ENCODE measurements at regions not wholly inside any gene's neighbourhood (a gene's known extent, or its start where the extent isn't known, plus 50 kb on each side); places are given as distances from the start of the nearest gene placed in this dataset.

- Histone ChIP-seq H3K36me3 (ENCODE audit: control insufficient read depth in 4 of 4, insufficient read depth in 3 of 4, low read depth in 1 of 4, low read length in 3 of 4) (no peaks in the 10 kb centered on the region), H3K4me1 (ENCODE audit: control insufficient read depth in 4 of 4, insufficient read depth in 4 of 4, low read length in 3 of 4) (peaks cover 0 to 4% (median 1%) of the 10 kb centered on the region in 4 donors)
- DNase-seq (ENCODE audit: low spot score): no peak
Observed at GRCh38 chr2:43040084-43040854, 186.1 kb downstream of the ZFP36L2 start.

More at GRCh38 chr2:43040084-43040854, 186.1 kb downstream of the ZFP36L2 start:
- Histone ChIP-seq H3K9me3 (ENCODE audit: control insufficient read depth in 4 of 4, low read length in 3 of 4) (no peaks in the 10 kb centered on the region), H3K27me3 (ENCODE audit: control insufficient read depth in 4 of 4, insufficient read depth in 4 of 4, low read length in 3 of 4) (no peaks in the 10 kb centered on the region), H3K27ac (ENCODE audit: low read depth in 1 of 2, low read length in 2 of 2) (no peak overlapping the region), H3K4me3 (ENCODE audit: low read depth in 1 of 3, low read length in 3 of 3) (no peak overlapping the region), H3K9ac (ENCODE audit: low read depth in 1 of 2, low read length in 2 of 2) (no peak overlapping the region)
- TF ChIP-seq RAD21 (IDR thresholded peaks at IDR 0.05) (no peak), REST (IDR thresholded peaks at IDR 0.05) (no peak), ATF3 (IDR thresholded peaks at IDR 0.05) (no peak), MAX (IDR thresholded peaks at IDR 0.05) (no peak), RXRA (IDR thresholded peaks at IDR 0.05) (no peak), ZBTB33 (IDR thresholded peaks at IDR 0.05) (no peak), HNF4A (conservative IDR thresholded peaks at IDR 0.05) (no peak), EGR1 (IDR thresholded peaks at IDR 0.05; ENCODE audit: low read depth in 2 of 2) (no peak), GABPA (IDR thresholded peaks at IDR 0.05 in 1 of 2, conservative IDR thresholded peaks at IDR 0.05 in 1 of 2) (no peak), FOXA1 (IDR thresholded peaks at IDR 0.05) (no peak), TAF1 (conservative IDR thresholded peaks at IDR 0.05) (no peak), HNF4G (IDR thresholded peaks at IDR 0.05) (no peak), FOXA2 (IDR thresholded peaks at IDR 0.05) (no peak), JUND (IDR thresholded peaks at IDR 0.05) (no peak), CTCF (IDR thresholded peaks at IDR 0.05; ENCODE audit: low read depth, low read length, missing input control) (no peak), YY1 (IDR thresholded peaks at IDR 0.05) (no peak), SP1 (IDR thresholded peaks at IDR 0.05) (no peak), NR2F2 (IDR thresholded peaks at IDR 0.05) (no peak)
- WGBS: 88% methylated on average over 10 of the region's 10 CpGs

All from liver (tissue), 8 donors.